ENCODE measurements at regions not wholly inside any gene's neighbourhood (a gene's known extent, or its start where the extent isn't known, plus 50 kb on each side); places are given as distances from the start of the nearest gene placed in this dataset.

GRCh38 chr16:80079072-80079471 is 461.7 kb upstream of the DYNLRB2 start:
- no peak for DNase-seq (ENCODE audit: low spot score)

GRCh38 chr16:80077696-80078095 is 463.1 kb upstream of the DYNLRB2 start:
- no peak for DNase-seq (ENCODE audit: low spot score)

- no peak for DNase-seq (ENCODE audit: low spot score)
Observed at GRCh38 chr16:80074329-80074728, 466.5 kb upstream of the DYNLRB2 start.

- DNase-seq (ENCODE audit: low spot score) = no peak
Observed at GRCh38 chr16:80071964-80072456, 468.8 kb upstream of the DYNLRB2 start.

- no peak for DNase-seq (ENCODE audit: low spot score)
Observed at GRCh38 chr16:80066805-80067580, 466.5 kb upstream of the MAF start.

- DNase-seq (ENCODE audit: low spot score) = no peak
Observed at GRCh38 chr16:80065541-80065940, 465.0 kb upstream of the MAF start.

- no peak for DNase-seq (ENCODE audit: low spot score)
Observed at GRCh38 chr16:80063713-80064069, 463.2 kb upstream of the MAF start.

- DNase-seq (ENCODE audit: low spot score) = no peak
Observed at GRCh38 chr16:80063031-80063712, 462.6 kb upstream of the MAF start.

GRCh38 chr16:80062361-80063030 is 462.0 kb upstream of the MAF start:
- no peak for DNase-seq (ENCODE audit: low spot score)

- DNase-seq (ENCODE audit: low spot score) = no peak
Observed at GRCh38 chr16:80060470-80060869, 459.9 kb upstream of the MAF start.

- DNase-seq (ENCODE audit: low spot score) = no peak
Observed at GRCh38 chr16:80059836-80060235, 459.3 kb upstream of the MAF start.

GRCh38 chr16:80058214-80058613 is 457.7 kb upstream of the MAF start:
- no peak for DNase-seq (ENCODE audit: low spot score)

- DNase-seq (ENCODE audit: low spot score) = no peak
Observed at GRCh38 chr16:80056324-80056723, 455.8 kb upstream of the MAF start.

GRCh38 chr16:80055831-80056230 is 455.3 kb upstream of the MAF start:
- DNase-seq (ENCODE audit: low spot score) = no peak

- DNase-seq (ENCODE audit: low spot score) = no peak
Observed at GRCh38 chr16:80054647-80055046, 454.1 kb upstream of the MAF start.

GRCh38 chr16:80051040-80051439 is 450.5 kb upstream of the MAF start:
- no peak for DNase-seq (ENCODE audit: low spot score)

- no peak for DNase-seq (ENCODE audit: low spot score)
Observed at GRCh38 chr16:80048250-80048649, 447.7 kb upstream of the MAF start.

- no peak for DNase-seq (ENCODE audit: low spot score)
Observed at GRCh38 chr16:80047842-80048241, 447.3 kb upstream of the MAF start.

- no peak for DNase-seq (ENCODE audit: low spot score)
Observed at GRCh38 chr16:80046848-80047247, 446.3 kb upstream of the MAF start.

- DNase-seq (ENCODE audit: low spot score) = no peak
Observed at GRCh38 chr16:80046261-80046660, 445.7 kb upstream of the MAF start.

- no peak for DNase-seq (ENCODE audit: low spot score)
Observed at GRCh38 chr16:80045861-80046260, 445.3 kb upstream of the MAF start.

- DNase-seq (ENCODE audit: low spot score) = no peak
Observed at GRCh38 chr16:80041410-80041809, 440.9 kb upstream of the MAF start.

GRCh38 chr16:80040814-80041213 is 440.3 kb upstream of the MAF start:
- DNase-seq (ENCODE audit: low spot score) = no peak

All from D341Med (cell line).